Left colon (tissue), 2 donors: ENCODE measurements at regions not wholly inside any gene's neighbourhood (a gene's known extent, or its start where the extent isn't known, plus 50 kb on each side); places are given as distances from the start of the nearest gene placed in this dataset.

ENCODE experiments used
- ATAC-seq: fragments of 200-7000 bp; cut with Tn5 transposase; one replicate; pipeline ENCODE4 v1.9.1; 2020; ENCODE audit warnings: mild to moderate bottlenecking, moderate library complexity
- DNase-seq, 2 donors: peaks; one replicate each; pipeline ENCODE4 v3.0.0-alpha.2; 2020
- intact Hi-C, 2 donors: fragments of 100-400 bp; cut with DNase I in 1 of 2; cut with micrococcal nuclease in 1 of 2; formaldehyde crosslinking; loops; one replicate each; pipeline versions ENCODE4 v1.11.2 to v1.14.0; 2022; cut with DNase I, micrococcal nuclease
- donor health status: DM: no; HTN: no; CAD: no.
- donor health status: DM: yes; HTN: yes; CAD: no.

DNA sequence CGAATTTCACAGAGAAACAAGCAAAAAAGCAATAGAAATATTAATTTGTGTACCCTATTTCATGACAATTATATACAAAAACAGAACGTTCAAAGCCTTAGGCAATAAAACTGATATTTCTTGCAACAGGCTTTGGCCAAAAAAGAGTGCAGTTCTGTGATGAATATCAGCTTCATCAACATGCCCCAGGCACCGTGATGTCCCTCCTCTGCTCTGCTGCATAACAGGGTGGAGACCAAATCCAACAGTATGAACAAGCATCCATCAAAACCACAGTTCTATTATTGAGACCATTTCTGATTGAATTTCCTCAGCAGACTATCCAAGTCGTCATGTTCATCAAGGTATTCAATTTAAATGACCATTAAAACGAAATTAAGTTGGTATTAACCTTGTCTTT is 722.6 kb upstream of the NRSN1 start:
- DNase-seq = no peak
- intact Hi-C loops = no loop called here
- ATAC-seq = no peak

GRCh38 chr6:23409531-23409930 is 716.5 kb upstream of the NRSN1 start:
- no peak for DNase-seq
- no peak for ATAC-seq
- intact Hi-C loops = no loop called here

DNA sequence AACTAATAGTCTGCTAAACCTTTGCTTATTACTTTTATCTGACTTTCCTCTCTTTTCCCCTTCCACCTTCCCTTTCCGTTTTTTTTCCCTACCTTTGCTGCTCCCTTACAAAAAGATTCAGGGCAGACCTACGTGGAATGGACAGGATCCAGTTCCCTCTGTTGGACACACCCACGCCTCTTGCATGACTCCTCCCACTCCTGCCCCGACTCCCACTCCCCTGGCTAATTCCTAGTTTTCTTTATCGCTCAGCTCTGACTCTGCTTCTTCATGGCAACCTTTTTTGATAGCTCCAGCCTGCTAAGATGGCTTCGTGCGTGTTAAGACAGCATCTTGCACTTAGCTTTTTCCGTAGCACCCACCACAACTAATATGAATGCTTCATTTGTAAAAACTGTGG is 715.6 kb upstream of the NRSN1 start:
- intact Hi-C loops = no loop called here
- ATAC-seq = no peak
- DNase-seq = no peak

GRCh38 chr6:23412770-23413169 is 713.2 kb upstream of the NRSN1 start:
- DNase-seq = no peak
- intact Hi-C loops = no loop called here
- ATAC-seq = no peak

GRCh38 chr6:23413327-23414050 is 712.5 kb upstream of the NRSN1 start:
- no peak for ATAC-seq
- intact Hi-C loops = no loop called here
- no peak for DNase-seq

- intact Hi-C loops = no loop called here
- DNase-seq = no peak
Measured at GRCh38 chr6:23414051-23414445, 712.0 kb upstream of the NRSN1 start.

GRCh38 chr6:23414922-23415321 is 711.1 kb upstream of the NRSN1 start:
- intact Hi-C loops = no loop called here
- ATAC-seq (no peak), DNase-seq (no peak)

More at GRCh38 chr6:23414051-23414445, 712.0 kb upstream of the NRSN1 start:
- no peak for ATAC-seq

DNA sequence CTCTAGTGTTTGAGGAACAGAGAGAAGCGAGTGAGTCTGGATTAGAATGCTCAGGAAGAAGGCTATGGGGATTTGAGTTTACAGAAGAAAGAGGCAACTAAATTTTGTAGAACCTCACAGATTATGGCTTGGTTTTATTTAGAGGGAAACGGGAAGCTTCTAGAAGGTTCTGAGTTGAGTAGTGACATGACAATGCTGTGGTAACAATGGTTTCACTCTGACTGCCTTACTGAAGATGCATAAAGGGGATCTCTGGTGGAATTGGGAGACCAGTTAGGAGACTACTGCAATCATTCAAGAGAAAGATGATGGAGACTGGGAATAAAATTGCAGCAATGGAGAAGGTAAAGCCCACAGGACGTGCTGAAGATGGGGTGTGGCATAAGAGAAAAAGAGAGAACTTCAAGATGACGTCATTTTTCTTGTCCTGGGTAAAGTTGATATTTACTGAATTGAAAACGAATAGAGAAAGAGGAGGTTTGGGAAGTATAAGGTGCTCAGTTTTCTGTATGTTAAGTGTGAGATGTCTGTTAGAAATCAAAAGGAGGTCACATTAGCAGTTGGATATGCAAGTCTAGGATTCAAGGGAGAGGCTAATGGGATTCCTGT is 710.1 kb upstream of the NRSN1 start:
- intact Hi-C loops = no loop called here
- ATAC-seq (no peak), DNase-seq (no peak)

- intact Hi-C loops = no loop called here
- no peak for ATAC-seq
- no peak for DNase-seq
Measured at GRCh38 chr6:23417133-23417532, 708.9 kb upstream of the NRSN1 start.

DNA sequence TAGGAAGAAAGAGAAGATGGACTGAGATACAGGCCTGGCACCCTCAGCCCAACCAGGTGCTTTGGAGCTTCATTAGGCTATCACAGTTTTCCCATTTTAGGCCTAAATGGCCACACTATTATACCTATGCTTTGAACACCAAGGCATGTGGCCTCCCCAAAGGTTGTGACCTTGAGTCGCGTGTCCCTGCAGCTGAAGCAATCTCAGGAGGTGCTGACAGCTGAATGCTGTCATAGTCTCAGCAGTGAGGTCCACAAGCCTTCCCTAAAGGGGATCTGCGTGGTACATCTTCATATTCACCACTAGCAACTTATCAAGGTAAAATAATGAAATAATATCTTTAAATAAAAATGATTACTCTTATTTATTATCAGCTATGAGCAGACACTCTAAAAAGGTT is 707.9 kb upstream of the NRSN1 start:
- DNase-seq (no peak), ATAC-seq (no peak)
- intact Hi-C loops = no loop called here

- intact Hi-C loops = no loop called here
- no peak for DNase-seq
- no peak for ATAC-seq
Measured at GRCh38 chr6:23419046-23419445, 707.0 kb upstream of the NRSN1 start.

DNA sequence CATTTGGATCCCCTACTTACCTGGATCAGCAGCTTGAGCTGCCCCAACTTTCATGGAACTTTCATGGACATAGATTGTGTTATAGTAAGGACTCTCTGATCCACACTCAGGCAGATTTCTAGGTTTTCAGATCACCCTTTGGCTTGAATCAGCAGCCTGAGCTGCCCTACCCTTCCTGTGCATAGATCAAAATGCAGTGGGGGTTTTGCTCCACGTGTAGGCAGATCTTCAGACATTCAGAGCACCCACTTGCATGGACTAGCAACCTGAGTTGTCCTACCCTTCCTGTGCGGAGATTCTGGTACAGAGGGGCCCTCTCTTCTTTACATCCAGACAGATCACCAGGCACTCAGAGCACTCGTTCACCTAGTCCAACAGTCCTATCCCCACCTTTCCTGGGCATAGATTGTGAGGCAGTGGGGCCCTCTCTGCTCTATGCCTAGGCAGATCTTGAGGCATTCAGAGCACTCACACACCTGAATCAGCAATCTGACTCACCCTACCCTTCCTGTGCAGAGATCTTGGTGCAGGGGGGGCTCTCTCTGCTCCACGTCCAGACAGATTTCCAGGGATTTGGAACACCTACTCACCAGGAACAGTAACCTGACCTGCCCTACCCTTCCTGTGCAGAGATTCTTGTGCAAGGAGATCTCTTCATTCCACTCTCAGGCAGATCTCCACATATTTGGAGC is 705.2 kb upstream of the NRSN1 start:
- intact Hi-C loops = no loop called here

GRCh38 chr6:23424584-23424983 is 701.4 kb upstream of the NRSN1 start:
- ATAC-seq = no peak
- intact Hi-C loops = no loop called here

More for the DNA sequence above, 705.2 kb upstream of the NRSN1 start:
- no peak for DNase-seq
- ATAC-seq = no peak

GRCh38 chr6:23435126-23435525 is 690.9 kb upstream of the NRSN1 start:
- intact Hi-C loops = no loop called here
- ATAC-seq = no peak

More at GRCh38 chr6:23424584-23424983, 701.4 kb upstream of the NRSN1 start:
- DNase-seq = no peak

DNA sequence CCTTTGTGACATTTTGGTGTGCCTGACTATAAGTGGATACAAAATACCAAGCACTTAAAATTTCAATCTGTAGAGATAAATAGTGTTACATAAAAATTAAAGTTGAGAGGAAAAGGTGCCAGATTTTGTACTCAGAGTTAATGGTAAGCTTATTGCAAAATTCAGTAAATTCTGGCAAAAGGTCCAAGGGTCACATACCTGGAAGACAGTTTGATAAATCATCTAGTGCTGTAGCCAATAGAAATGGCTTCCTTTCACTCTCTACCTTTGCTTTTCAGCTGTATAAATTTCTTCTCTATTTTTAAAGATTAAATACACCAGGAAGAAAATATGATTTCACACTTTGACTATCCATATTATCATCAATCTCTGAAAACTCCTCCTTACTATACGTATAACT is 690.2 kb upstream of the NRSN1 start:
- intact Hi-C loops = no loop called here
- DNase-seq (no peak), ATAC-seq (no peak)

More at GRCh38 chr6:23435126-23435525, 690.9 kb upstream of the NRSN1 start:
- no peak for DNase-seq

GRCh38 chr6:23441808-23442461 is 684.1 kb upstream of the NRSN1 start:
- ATAC-seq = no peak
- intact Hi-C loops = no loop called here

DNA sequence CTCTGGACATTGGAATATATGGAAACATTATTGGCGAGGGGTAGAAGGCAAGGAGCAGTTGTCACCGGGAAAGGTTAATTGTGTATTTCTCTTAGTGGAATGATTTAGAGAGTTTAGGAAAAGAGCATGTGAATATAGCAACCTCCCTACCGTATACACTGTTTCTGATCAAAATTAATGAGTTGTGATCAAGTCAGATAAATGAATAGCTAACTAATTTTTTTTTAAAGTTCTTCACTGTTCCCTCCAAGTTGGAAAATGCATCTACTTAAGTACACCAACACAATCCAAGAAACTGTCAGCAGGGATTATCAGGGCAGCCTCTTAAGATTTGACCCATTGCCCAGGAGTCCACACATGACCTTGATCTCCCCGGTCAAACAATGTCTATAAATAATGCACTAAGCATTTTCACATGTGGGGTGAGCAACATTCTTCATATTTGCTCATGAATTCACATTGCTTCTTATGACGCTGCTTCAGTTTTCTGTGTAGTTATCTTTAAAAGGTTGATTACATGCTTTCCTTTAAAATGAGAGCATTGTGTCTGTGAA is 680.8 kb upstream of the NRSN1 start:
- ATAC-seq (no peak), DNase-seq (no peak)
- intact Hi-C loops = no loop called here

More at GRCh38 chr6:23441808-23442461, 684.1 kb upstream of the NRSN1 start:
- no peak for DNase-seq

DNA sequence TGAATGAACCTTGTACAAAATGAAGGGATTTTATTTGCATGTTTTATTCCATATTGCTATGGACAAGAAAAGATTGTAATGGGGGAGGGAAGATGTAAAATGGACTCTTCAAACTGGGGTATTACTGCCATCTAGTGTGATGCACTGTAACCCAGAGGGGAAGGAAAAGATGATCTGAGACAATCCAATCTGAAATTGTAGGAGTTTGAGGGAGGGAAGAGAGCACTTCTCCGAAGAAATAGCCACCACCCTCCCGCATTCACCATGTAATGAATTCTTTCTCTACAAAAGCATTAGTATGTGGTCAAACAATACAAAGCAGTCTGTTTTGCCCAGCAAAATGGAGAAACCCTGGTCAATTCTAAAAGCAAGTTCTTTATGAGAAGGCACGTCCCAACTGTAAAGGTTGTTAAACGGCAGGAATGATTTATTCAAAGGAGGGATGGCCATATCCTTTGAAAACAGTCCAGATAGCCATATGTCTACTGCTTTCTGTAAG is 679.5 kb upstream of the NRSN1 start:
- DNase-seq (no peak), ATAC-seq (no peak)
- intact Hi-C loops = no loop called here

GRCh38 chr6:23447731-23448130 is 678.3 kb upstream of the NRSN1 start:
- no peak for DNase-seq
- ATAC-seq = no peak
- intact Hi-C loops = no loop called here
